ENCODE measurements at regions not wholly inside any gene's neighbourhood (a gene's known extent, or its start where the extent isn't known, plus 50 kb on each side); places are given as distances from the start of the nearest gene placed in this dataset.

DNA sequence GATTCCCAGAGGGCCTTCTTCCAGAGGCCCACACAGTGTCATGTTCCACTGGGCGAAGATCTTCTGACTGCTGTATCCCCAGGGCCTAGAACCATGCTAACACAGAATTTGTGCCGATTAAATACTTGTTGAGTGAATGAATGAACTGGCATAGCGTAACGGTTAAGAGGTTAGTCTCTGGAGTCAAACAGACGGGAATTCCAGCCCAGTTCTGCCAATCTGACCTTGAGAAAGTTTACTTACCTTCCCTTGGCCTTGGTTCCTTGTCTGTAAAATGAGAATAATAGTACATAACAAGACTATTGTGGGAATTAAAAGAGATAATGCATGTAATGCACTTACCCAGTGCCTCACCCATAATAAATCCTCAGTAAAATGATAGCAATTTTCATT, 58.3 kb upstream of the PLAC1 start:
- no peak for TF ChIP-seq TAF1 (IDR thresholded peaks at IDR 0.05; ENCODE audit: borderline replicate concordance, insufficient read depth, low read length)
- TF ChIP-seq SIN3A (IDR thresholded peaks at IDR 0.05; ENCODE audit: borderline replicate concordance, insufficient read depth, low read length), result no peak
- no peak for TF ChIP-seq FOXP2 (optimal IDR thresholded peaks at IDR 0.05; ENCODE audit: borderline replicate concordance, extremely low read depth, extremely low read length, insufficient read depth)
- TF ChIP-seq, protein P1, sequence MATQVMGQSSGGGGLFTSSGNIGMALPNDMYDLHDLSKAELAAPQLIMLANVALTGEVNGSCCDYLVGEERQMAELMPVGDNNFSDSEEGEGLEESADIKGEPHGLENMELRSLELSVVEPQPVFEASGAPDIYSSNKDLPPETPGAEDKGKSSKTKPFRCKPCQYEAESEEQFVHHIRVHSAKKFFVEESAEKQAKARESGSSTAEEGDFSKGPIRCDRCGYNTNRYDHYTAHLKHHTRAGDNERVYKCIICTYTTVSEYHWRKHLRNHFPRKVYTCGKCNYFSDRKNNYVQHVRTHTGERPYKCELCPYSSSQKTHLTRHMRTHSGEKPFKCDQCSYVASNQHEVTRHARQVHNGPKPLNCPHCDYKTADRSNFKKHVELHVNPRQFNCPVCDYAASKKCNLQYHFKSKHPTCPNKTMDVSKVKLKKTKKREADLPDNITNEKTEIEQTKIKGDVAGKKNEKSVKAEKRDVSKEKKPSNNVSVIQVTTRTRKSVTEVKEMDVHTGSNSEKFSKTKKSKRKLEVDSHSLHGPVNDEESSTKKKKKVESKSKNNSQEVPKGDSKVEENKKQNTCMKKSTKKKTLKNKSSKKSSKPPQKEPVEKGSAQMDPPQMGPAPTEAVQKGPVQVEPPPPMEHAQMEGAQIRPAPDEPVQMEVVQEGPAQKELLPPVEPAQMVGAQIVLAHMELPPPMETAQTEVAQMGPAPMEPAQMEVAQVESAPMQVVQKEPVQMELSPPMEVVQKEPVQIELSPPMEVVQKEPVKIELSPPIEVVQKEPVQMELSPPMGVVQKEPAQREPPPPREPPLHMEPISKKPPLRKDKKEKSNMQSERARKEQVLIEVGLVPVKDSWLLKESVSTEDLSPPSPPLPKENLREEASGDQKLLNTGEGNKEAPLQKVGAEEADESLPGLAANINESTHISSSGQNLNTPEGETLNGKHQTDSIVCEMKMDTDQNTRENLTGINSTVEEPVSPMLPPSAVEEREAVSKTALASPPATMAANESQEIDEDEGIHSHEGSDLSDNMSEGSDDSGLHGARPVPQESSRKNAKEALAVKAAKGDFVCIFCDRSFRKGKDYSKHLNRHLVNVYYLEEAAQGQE (IDR thresholded peaks at IDR 0.05; ENCODE audit: insufficient read depth in 1 of 2, low read depth in 2 of 2, low read length in 2 of 2), result no peak
- no peak for TF ChIP-seq POLR2AphosphoS5 (IDR thresholded peaks at IDR 0.05; ENCODE audit: low read depth, low read length)

- TF ChIP-seq FOXP2 (optimal IDR thresholded peaks at IDR 0.05; ENCODE audit: borderline replicate concordance, extremely low read depth, extremely low read length, insufficient read depth) (no peak), POLR2AphosphoS5 (IDR thresholded peaks at IDR 0.05; ENCODE audit: low read depth, low read length) (no peak), SIN3A (IDR thresholded peaks at IDR 0.05; ENCODE audit: borderline replicate concordance, insufficient read depth, low read length) (no peak), TAF1 (IDR thresholded peaks at IDR 0.05; ENCODE audit: borderline replicate concordance, insufficient read depth, low read length) (no peak)
- TF ChIP-seq, protein P1 (IDR thresholded peaks at IDR 0.05; ENCODE audit: insufficient read depth in 1 of 2, low read depth in 2 of 2, low read length in 2 of 2), result no peak
These were observed 57.8 kb upstream of the PLAC1 start for GRCh38 chrX:134715930-134716619.

DNA sequence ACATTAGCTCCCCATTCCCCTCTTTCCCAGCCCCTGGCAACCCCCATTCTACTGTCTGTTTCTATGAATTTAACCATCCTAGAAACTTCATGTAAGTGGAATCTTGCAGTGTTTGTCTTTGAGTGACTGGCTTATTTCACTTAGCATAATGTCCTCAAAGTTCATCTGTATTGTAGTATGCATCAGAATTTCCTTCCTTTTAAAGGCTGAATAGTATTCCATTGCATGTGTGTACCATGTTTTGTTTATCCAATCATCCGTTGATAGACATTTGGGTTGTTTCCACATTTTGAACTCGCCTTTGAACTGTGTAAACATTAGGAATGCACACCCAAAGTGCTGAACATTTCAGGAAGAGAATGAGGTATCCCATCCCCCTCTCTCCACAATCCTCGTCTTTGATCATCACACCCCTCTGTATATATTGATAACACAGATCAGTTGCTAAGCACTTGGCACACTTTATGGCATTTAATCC, 56.4 kb upstream of the PLAC1 start:
- TF ChIP-seq SIN3A (IDR thresholded peaks at IDR 0.05; ENCODE audit: borderline replicate concordance, insufficient read depth, low read length), result no peak
- TF ChIP-seq, protein P1 (IDR thresholded peaks at IDR 0.05; ENCODE audit: insufficient read depth in 1 of 2, low read depth in 2 of 2, low read length in 2 of 2), result no peak
- no peak for TF ChIP-seq POLR2AphosphoS5 (IDR thresholded peaks at IDR 0.05; ENCODE audit: low read depth, low read length)
- TF ChIP-seq FOXP2 (optimal IDR thresholded peaks at IDR 0.05; ENCODE audit: borderline replicate concordance, extremely low read depth, extremely low read length, insufficient read depth), result no peak
- no peak for TF ChIP-seq TAF1 (IDR thresholded peaks at IDR 0.05; ENCODE audit: borderline replicate concordance, insufficient read depth, low read length)

DNA sequence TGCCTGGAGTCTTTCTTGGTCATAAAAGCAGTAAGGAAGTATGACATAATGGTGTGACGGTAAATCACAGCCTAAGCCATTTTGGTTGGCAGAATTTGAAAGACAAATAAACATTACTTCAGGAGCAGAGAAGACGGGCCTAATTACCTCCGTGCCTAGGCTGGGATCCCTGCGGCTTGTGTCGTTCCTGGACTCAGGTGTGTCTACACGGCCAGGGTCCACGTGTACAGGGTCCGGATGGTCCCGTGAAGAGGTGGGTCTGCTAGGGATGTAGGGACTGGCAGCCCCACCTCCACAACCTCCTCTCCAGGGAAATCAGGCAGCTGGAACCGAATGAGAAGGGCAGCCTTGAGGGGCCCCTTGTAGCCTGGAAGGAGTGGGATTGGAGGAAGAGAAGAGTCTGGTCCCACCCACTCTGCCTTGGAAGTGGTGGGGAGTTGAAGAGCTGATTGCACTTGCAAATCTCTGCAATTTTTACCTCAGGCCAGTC, 55.4 kb upstream of the PLAC1 start:
- TF ChIP-seq, protein P1 (IDR thresholded peaks at IDR 0.05; ENCODE audit: insufficient read depth in 1 of 2, low read depth in 2 of 2, low read length in 2 of 2), result no peak
- peak; percentile 11 for TF ChIP-seq FOXP2 (optimal IDR thresholded peaks at IDR 0.05; ENCODE audit: borderline replicate concordance, extremely low read depth, extremely low read length, insufficient read depth)

Data from PFSK-1 (cell line).